BJ (cell line): ENCODE measurements at regions not wholly inside any gene's neighbourhood (a gene's known extent, or its start where the extent isn't known, plus 50 kb on each side); places are given as distances from the start of the nearest gene placed in this dataset.
"Not testable (repeated sequence)": the region's sequence is repeated elsewhere in the genome, so short reads cannot be mapped to it uniquely, and the experiment has no call there.

Experiments
- CTCF ChIA-PET: fragments of 350-600 bp; formaldehyde crosslinking; extraction: SDS; loops from one replicate; lab custom pipeline; 2021; ENCODE audit warnings: antibody characterized with exemption, inconsistent platforms; lab: Yijun Ruan, JAX
- POLR2A ChIA-PET: fragments of 300-600 bp; sonication (Branson Sonifier 250); formaldehyde crosslinking; extraction: SDS; loops from one replicate; lab custom pipeline; 2021; ENCODE audit warnings: antibody characterized with exemption; lab: Charles Lee
- DNase-seq: peaks from one replicate; pipeline ENCODE4 v3.0.0-alpha.2; 2011; ENCODE audit warnings: low read depth
- H3K27me3 ChIP-seq: 2 replicates; pipeline ENCODE4 v1.6.0; 2011; ENCODE audit warnings: low read length; ENCODE audit not compliant: control insufficient read depth, insufficient read depth
- H3K36me3 ChIP-seq: 2 replicates; pipeline ENCODE4 v1.5.1; 2011; ENCODE audit warnings: low read length; ENCODE audit not compliant: control insufficient read depth, insufficient read depth
- H3K4me3 ChIP-seq: 2 replicates; pipeline ENCODE4 v1.5.1; 2011; ENCODE audit warnings: low read depth, mild to moderate bottlenecking, control low read depth, low read length
- TF ChIP-seq, protein P1 (sequence below): IDR thresholded peaks from 2 replicates; pipeline ENCODE4 v1.5.1; 2011; ENCODE audit warnings: low read depth, mild to moderate bottlenecking, control low read depth, inconsistent platforms, low read length, moderate library complexity; ENCODE audit not compliant: insufficient read depth

DNA sequence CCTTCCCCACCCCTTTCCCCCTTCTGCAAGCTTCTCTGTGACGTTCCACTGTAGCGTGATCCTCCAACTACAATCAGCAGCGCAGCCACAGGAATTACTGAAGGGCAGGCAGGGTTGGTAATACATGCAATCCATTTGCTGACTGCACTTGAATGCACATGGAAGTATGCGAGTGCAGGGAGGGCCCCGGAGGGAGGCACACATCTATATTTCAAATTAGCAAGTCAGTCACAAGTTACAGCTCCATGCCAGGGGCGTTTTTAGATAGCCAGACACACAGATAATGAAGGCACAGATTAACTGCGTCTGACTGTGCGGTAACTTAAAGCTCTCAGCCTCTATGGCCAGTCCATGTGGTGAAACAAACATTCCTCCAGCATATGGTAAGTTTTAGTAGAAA lies 209.2 kb upstream of the GATA6 start:
- DNase-seq = no peak

DNA sequence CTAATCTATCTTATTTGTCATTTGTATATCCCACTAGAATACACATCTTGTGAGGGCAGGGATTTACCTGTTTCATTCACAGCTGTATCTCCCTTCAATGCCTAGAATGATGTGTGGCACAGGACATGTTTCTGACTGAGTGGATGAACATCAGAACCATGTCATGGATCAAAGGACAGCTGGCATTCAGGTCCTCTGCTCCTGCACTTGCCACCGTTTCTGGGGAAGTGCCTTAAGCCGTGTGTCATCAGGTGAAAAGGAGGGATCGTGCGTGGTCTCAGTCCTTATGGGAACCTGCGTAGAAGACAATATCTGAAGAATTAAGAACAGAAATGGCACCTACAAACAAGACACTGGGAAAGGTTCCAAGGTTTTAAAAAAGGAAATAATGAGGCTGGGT lies 206.1 kb upstream of the GATA6 start:
- DNase-seq = no peak
- TF ChIP-seq, protein P1, sequence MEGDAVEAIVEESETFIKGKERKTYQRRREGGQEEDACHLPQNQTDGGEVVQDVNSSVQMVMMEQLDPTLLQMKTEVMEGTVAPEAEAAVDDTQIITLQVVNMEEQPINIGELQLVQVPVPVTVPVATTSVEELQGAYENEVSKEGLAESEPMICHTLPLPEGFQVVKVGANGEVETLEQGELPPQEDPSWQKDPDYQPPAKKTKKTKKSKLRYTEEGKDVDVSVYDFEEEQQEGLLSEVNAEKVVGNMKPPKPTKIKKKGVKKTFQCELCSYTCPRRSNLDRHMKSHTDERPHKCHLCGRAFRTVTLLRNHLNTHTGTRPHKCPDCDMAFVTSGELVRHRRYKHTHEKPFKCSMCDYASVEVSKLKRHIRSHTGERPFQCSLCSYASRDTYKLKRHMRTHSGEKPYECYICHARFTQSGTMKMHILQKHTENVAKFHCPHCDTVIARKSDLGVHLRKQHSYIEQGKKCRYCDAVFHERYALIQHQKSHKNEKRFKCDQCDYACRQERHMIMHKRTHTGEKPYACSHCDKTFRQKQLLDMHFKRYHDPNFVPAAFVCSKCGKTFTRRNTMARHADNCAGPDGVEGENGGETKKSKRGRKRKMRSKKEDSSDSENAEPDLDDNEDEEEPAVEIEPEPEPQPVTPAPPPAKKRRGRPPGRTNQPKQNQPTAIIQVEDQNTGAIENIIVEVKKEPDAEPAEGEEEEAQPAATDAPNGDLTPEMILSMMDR = no peak
- CTCF ChIA-PET = no interaction called here
- no peak overlapping the region for H3K4me3 ChIP-seq
- POLR2A ChIA-PET = no interaction called here
- no peaks in the 10 kb centered on the region; the same call in 1 of the 2 replicates for H3K27me3 ChIP-seq
- H3K36me3 ChIP-seq = no peaks in the 10 kb centered on the region

More for the DNA sequence above, 209.2 kb upstream of the GATA6 start:
- ChIA-PET POLR2A (interaction anchor here (0.6 kb wide), 1 partner anchor 32 kb away, joined by 10 read pairs; no protein-coding TSS in a partner anchor), CTCF (interaction anchor here (1.1 to 2.1 kb wide), 3 partner anchors 8 to 471 kb away, joined by 3 to 7 read pairs (median 4); no protein-coding TSS in a partner anchor)
- TF ChIP-seq, protein P1 = no peak
- Histone ChIP-seq H3K36me3 (no peaks in the 10 kb centered on the region), H3K4me3 (no peak overlapping the region), H3K27me3 (no peaks in the 10 kb centered on the region; the same call in 1 of the 2 replicates)

DNA sequence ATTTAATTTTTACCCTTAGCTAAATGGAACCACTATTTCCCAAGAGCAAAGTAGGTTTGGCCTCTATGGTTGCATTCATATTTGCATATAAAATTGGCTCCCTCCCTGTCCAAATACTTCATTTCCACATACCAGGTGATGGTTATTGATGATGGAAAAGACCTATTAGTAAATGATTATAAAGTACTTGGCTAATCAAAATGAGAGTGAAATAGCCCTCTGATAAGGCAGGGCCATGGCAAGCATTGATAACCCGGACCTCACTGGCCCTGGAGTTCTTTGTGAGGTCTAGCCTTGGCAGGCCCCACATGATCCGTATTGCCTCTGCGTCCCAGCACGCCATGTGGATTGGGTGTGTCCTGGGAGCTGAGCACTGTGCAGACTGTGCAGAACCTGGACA lies 201.1 kb upstream of the GATA6 start:
- Histone ChIP-seq H3K36me3 (no peaks in the 10 kb centered on the region), H3K4me3 (no peak overlapping the region), H3K27me3 (no peaks in the 10 kb centered on the region)
- no peak for DNase-seq
- POLR2A ChIA-PET = no interaction called here
- TF ChIP-seq, protein P1 = no peak
- CTCF ChIA-PET = interaction anchor here (1.0 to 2.4 kb wide), 2 partner anchors 8 to 12 kb away, joined by 4 to 8 read pairs; no protein-coding TSS in a partner anchor

DNA sequence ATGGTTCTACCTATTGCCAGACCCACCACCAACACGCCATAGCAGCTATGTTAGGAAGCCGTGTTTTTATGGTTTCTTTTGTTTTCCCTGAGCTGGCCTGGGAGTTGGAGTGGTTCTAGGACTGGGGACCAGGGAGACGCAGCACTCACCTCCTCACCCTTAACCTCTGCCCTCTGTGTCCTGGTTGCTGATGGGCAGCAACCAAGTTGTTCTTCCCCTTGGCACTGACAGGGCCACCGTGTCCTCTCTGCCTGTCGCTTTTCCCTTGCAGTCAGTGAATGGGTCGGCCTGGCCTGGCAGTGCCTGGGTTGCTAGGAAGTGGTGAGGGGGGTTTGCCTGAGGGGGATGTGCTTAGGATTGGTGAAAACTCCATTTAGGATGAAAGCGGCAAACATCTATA lies 197.1 kb upstream of the GATA6 start:
- CTCF ChIA-PET = interaction anchor here (0.7 kb wide), 1 partner anchor 26 kb away, joined by 4 read pairs; no protein-coding TSS in a partner anchor
- POLR2A ChIA-PET = no interaction called here
- no peaks in the 10 kb centered on the region for H3K36me3 ChIP-seq
- H3K4me3 ChIP-seq = no peak overlapping the region
- no peak for DNase-seq
- no peaks in the 10 kb centered on the region for H3K27me3 ChIP-seq
- TF ChIP-seq, protein P1 = no peak

DNA sequence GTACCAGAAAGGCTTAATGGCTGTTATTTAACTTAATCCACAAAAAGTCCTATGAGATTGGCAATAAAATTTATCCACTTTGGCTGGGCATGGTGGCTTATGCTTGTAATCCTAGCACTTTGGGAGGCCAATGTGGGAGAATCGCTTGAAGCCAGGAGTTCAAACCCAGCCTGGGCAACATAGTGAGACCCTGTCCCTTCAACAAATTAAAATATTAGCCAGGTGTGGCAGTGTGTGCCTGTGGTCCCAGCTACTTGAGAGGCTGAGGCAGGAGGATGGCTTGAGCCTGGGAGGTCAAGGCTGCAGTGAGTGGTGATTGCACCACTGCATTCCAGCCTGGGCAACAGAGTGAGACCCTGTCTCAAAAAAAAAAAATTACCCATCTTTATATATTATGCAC lies 193.4 kb upstream of the GATA6 start:
- CTCF ChIA-PET = interaction anchor here (1.5 to 2.4 kb wide), 2 partner anchors 23 to 25 kb away, joined by 4 to 6 read pairs; no protein-coding TSS in a partner anchor
- POLR2A ChIA-PET, DNase-seq: not testable (repeated sequence)

More for the DNA sequence above, 193.4 kb upstream of the GATA6 start:
- H3K36me3 ChIP-seq, H3K4me3 ChIP-seq, H3K27me3 ChIP-seq: not testable (repeated sequence)
